Natural killer cell (primary cell): ENCODE measurements at regions not wholly inside any gene's neighbourhood (a gene's known extent, or its start where the extent isn't known, plus 50 kb on each side); places are given as distances from the start of the nearest gene placed in this dataset.

ENCODE experiments used
- ATAC-seq, 3 donors: fragments of 150-1000 bp in 2 of 3; fragments of 200-7000 bp in 1 of 3; cut with Tn5 transposase; 1 replicate in 1 of 3; 2 replicates in 2 of 3; pipeline ENCODE4 v1.10.0; 2021; ENCODE audit warnings: mild to moderate bottlenecking in 2 of 3, moderate library complexity in 2 of 3
- DNase-seq, 2 donors: peaks; one replicate each; pipeline versions ENCODE4 v3.0.0 to v3.0.0-alpha.2; 2013 to 2021; ENCODE audit warnings: mixed read lengths in 1 of 2
- H3K27ac ChIP-seq: one replicate; pipeline ENCODE4 v1.5.1; 2013; ENCODE audit warnings: mild to moderate bottlenecking, low read length
- H3K27me3 ChIP-seq: one replicate; pipeline ENCODE4 v1.6.1; 2013; ENCODE audit warnings: low read length; ENCODE audit not compliant: control insufficient read depth, insufficient read depth
- H3K36me3 ChIP-seq: one replicate; pipeline ENCODE4 v1.6.1; 2013; ENCODE audit warnings: low read length; ENCODE audit not compliant: control insufficient read depth, insufficient read depth
- H3K4me1 ChIP-seq: one replicate; pipeline ENCODE4 v1.6.1; 2013; ENCODE audit warnings: low read length; ENCODE audit not compliant: control insufficient read depth, insufficient read depth
- H3K4me3 ChIP-seq: one replicate; pipeline ENCODE4 v1.5.1; 2013; ENCODE audit warnings: low read length
- H3K9me3 ChIP-seq: one replicate; pipeline ENCODE4 v1.6.1; 2013; ENCODE audit warnings: low read length; ENCODE audit not compliant: control insufficient read depth, insufficient read depth
- H3K27ac Mint-ChIP-seq, 2 donors: one replicate each; pipeline ENCODE4 v1.8.0; 2022; ENCODE audit warnings: mild to moderate bottlenecking in 2 of 2, mixed read lengths in 2 of 2, moderate library complexity in 1 of 2
- H3K27me3 Mint-ChIP-seq, 2 donors: one replicate each; pipeline ENCODE4 v1.8.0; 2022; ENCODE audit warnings: low read depth in 2 of 2, mixed read lengths in 2 of 2
- H3K36me3 Mint-ChIP-seq: one replicate; pipeline ENCODE4 v1.8.0; 2022; ENCODE audit warnings: mixed read lengths
- H3K4me1 Mint-ChIP-seq, 2 donors: one replicate each; pipeline ENCODE4 v1.8.0; 2022; ENCODE audit warnings: mixed read lengths in 2 of 2
- H3K4me3 Mint-ChIP-seq: one replicate; pipeline ENCODE4 v1.8.0; 2022; ENCODE audit warnings: mild to moderate bottlenecking, moderate library complexity, mixed read lengths
- H3K9me3 Mint-ChIP-seq, 2 donors: one replicate each; pipeline ENCODE4 v1.8.0; 2022; ENCODE audit warnings: mixed read lengths in 2 of 2
- CTCF ChIP-seq: fragments of 200-600 bp; IDR thresholded peaks from one replicate; pipeline ENCODE4 v1.8.0; 2022; ENCODE audit warnings: antibody characterized with exemption
- WGBS: methylation state at CpG from one replicate; pipeline ENCODE4 v1.1.7; 2013; ENCODE audit warnings: missing lambda C conversion rate; ENCODE audit not compliant: insufficient coverage; 5-methylcytosine and 5-hydroxymethylcytosine counted together
- intact Hi-C: fragments of 100-400 bp; cut with micrococcal nuclease; formaldehyde crosslinking; loops from one replicate; pipeline ENCODE4 v1.14.2; 2022

DNA sequence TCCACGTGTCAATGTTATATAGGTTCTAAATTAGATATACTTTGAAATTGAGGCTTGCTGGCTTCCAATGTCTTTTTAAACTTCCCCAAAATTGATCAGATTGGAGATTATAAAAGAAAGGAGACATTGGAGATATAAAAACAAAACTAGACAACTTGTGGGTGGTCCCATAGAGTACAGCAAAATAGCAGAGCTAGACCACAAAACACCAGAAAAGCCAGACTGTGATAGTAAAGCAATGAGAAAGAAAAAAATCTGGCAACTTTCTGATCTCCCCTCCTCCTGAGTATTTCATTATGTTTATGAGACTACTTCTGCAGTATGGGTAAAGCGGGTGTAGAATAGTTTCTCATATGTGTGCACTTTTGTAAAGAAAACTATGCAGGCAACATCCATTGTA is 713.8 kb upstream of the MEF2C start:
- no peak overlapping the region for H3K4me3 Mint-ChIP-seq
- TF ChIP-seq CTCF = no peak
- no peak overlapping the region for H3K27ac Mint-ChIP-seq
- Histone ChIP-seq H3K27ac (no peak overlapping the region), H3K36me3 (no peaks in the 10 kb centered on the region), H3K4me3 (no peak overlapping the region), H3K4me1 (no peaks in the 10 kb centered on the region), H3K9me3 (no peaks in the 10 kb centered on the region), H3K27me3 (no peaks in the 10 kb centered on the region)
- no peaks in the 10 kb centered on the region for H3K36me3 Mint-ChIP-seq
- DNase-seq (no peak), ATAC-seq (no peak)
- H3K27me3 Mint-ChIP-seq = peaks cover 0 to 3% of the 10 kb centered on the region in 2 donors
- WGBS = 85% methylated on average over 1 of the region's 2 CpGs
- H3K4me1 Mint-ChIP-seq = no peaks in the 10 kb centered on the region
- H3K9me3 Mint-ChIP-seq = peaks cover 0 to 5% of the 10 kb centered on the region in 2 donors
- intact Hi-C loops = no loop called here

DNA sequence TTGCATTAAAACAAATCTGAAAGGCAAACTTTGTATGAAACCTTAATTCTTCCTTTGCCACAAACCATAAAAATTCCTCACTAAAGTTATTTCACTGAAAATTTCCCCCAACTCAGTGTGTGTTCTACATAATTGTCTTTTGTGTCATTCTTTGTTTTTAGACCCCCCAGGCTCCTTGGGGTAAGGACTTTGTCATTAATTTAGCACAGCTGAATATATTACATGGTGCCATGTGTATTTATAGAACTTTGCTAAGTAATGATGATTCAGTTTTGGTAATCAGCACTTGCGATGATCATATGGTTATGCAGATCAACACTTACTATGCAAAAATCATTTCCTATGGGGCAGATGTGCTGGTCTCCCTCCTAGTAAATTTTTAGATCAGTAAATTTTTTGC is 712.1 kb upstream of the MEF2C start:
- Histone ChIP-seq H3K36me3 (no peaks in the 10 kb centered on the region), H3K9me3 (peaks cover 6% of the 10 kb centered on the region), H3K27me3 (no peaks in the 10 kb centered on the region), H3K4me1 (no peaks in the 10 kb centered on the region), H3K27ac (no peak overlapping the region), H3K4me3 (no peak overlapping the region)
- no peaks in the 10 kb centered on the region for H3K36me3 Mint-ChIP-seq
- DNase-seq = no peak
- peaks cover 0 to 3% of the 10 kb centered on the region in 2 donors for H3K27me3 Mint-ChIP-seq
- ATAC-seq = no peak
- no CpG with 5 or more reads among the region's 1 CpG for WGBS
- H3K4me1 Mint-ChIP-seq = no peaks in the 10 kb centered on the region
- H3K9me3 Mint-ChIP-seq = peaks cover 0 to 5% of the 10 kb centered on the region in 2 donors
- intact Hi-C loops = no loop called here
- no peak overlapping the region for H3K4me3 Mint-ChIP-seq
- TF ChIP-seq CTCF = no peak
- no peak overlapping the region for H3K27ac Mint-ChIP-seq

DNA sequence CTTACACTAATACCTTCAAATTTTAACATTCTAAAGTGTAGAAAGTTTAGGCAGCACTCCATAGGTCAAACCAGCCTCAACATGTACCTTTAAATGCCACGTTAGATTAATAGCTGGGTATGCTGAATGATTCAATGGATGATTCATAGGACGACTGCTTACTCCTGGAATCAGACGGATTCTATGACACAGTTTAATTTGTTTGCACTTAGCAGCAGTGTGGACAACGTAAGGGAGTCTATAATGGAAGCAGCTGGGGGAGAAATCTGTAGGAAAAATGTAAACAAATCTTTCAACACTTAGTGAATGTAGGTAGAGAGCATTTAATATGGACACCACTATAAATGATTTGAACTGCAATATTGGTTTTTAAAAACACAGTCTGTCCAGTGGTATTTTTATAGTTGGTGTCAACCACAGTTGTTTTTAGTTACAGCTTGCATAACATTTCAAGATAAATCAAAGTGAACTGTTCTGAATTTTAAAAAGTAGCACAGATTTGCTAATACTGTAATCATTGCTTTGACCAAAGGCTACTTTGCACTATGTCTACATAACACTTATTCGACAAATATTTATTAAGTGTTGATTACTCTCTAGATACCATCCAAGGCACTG is 701.5 kb upstream of the MEF2C start:
- H3K27ac ChIP-seq = no peak overlapping the region
- Mint-ChIP-seq H3K4me3 (no peak overlapping the region), H3K36me3 (no peaks in the 10 kb centered on the region), H3K4me1 (no peaks in the 10 kb centered on the region), H3K27me3 (no peaks in the 10 kb centered on the region), H3K27ac (no peak overlapping the region), H3K9me3 (peaks cover 3 to 4% of the 10 kb centered on the region in 2 donors)
- WGBS = 90% methylated on average over 5 of the region's 5 CpGs
- no peak for DNase-seq
- TF ChIP-seq CTCF = no peak
- H3K9me3 ChIP-seq = no peaks in the 10 kb centered on the region
- no peaks in the 10 kb centered on the region for H3K27me3 ChIP-seq
- H3K36me3 ChIP-seq = no peaks in the 10 kb centered on the region
- no peak overlapping the region for H3K4me3 ChIP-seq
- no peaks in the 10 kb centered on the region for H3K4me1 ChIP-seq
- ATAC-seq = no peak
- intact Hi-C loops = no loop called here

DNA sequence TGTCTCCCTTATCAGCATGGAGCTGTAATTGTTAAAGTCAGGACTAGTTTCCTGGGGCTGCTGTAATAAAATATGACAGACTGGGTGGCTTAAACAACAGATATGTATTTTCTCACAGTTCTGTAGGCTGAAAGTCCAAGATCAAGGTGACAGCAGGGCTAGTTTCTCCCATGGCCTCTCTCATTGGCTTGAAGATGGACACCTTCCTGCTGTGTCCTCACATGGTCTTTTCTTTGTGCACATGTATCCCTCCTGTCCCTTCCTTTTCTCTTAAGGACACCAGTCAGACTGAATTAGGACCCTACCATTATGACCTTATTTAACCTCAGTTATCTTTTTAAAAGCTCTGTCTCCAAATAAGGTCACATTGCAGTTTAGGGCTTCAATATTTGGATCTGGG is 700.5 kb upstream of the MEF2C start:
- no peak overlapping the region for H3K4me3 Mint-ChIP-seq
- intact Hi-C loops = no loop called here
- ATAC-seq = no peak

More for the DNA sequence above, 700.5 kb upstream of the MEF2C start:
- TF ChIP-seq CTCF = no peak
- Mint-ChIP-seq H3K27me3 (no peaks in the 10 kb centered on the region), H3K36me3 (no peaks in the 10 kb centered on the region), H3K27ac (no peak overlapping the region), H3K4me1 (no peaks in the 10 kb centered on the region), H3K9me3 (peaks cover 3 to 4% of the 10 kb centered on the region in 2 donors)
- no peak overlapping the region for H3K27ac ChIP-seq
- H3K36me3 ChIP-seq = no peaks in the 10 kb centered on the region
- H3K4me1 ChIP-seq = no peaks in the 10 kb centered on the region
- no peaks in the 10 kb centered on the region for H3K9me3 ChIP-seq
- DNase-seq = no peak
- H3K4me3 ChIP-seq = no peak overlapping the region
- H3K27me3 ChIP-seq = no peaks in the 10 kb centered on the region
